ENCODE measurements at regions not wholly inside any gene's neighbourhood (a gene's known extent, or its start where the extent isn't known, plus 50 kb on each side); places are given as distances from the start of the nearest gene placed in this dataset.
"Not testable (repeated sequence)": the region's sequence is repeated elsewhere in the genome, so short reads cannot be mapped to it uniquely, and the experiment has no call there.

GRCh38 chr1:192884241-192884640, 75.4 kb downstream of the RGS2 start:
- no peaks in the 10 kb centered on the region for H3K27me3 ChIP-seq
- no peaks in the 10 kb centered on the region for H3K9me3 ChIP-seq
- no peak for TF ChIP-seq POLR2A (IDR thresholded peaks at IDR 0.05)
- TF ChIP-seq, protein P1, sequence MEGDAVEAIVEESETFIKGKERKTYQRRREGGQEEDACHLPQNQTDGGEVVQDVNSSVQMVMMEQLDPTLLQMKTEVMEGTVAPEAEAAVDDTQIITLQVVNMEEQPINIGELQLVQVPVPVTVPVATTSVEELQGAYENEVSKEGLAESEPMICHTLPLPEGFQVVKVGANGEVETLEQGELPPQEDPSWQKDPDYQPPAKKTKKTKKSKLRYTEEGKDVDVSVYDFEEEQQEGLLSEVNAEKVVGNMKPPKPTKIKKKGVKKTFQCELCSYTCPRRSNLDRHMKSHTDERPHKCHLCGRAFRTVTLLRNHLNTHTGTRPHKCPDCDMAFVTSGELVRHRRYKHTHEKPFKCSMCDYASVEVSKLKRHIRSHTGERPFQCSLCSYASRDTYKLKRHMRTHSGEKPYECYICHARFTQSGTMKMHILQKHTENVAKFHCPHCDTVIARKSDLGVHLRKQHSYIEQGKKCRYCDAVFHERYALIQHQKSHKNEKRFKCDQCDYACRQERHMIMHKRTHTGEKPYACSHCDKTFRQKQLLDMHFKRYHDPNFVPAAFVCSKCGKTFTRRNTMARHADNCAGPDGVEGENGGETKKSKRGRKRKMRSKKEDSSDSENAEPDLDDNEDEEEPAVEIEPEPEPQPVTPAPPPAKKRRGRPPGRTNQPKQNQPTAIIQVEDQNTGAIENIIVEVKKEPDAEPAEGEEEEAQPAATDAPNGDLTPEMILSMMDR (IDR thresholded peaks at IDR 0.05) = no peak
- no peak for TF ChIP-seq POLR2AphosphoS5 (IDR thresholded peaks at IDR 0.05)
- intact Hi-C loops (cut with DNase I; ENCODE audit: low total_unique reads) = no loop called here
- no peak overlapping the region for H3K4me3 ChIP-seq
- no peak for DNase-seq (ENCODE audit: low spot score in 2 of 2)
- H3K4me1 ChIP-seq = no peaks in the 10 kb centered on the region
- H3K27ac ChIP-seq = no peak overlapping the region
- no peaks in the 10 kb centered on the region for H3K36me3 ChIP-seq

DNA sequence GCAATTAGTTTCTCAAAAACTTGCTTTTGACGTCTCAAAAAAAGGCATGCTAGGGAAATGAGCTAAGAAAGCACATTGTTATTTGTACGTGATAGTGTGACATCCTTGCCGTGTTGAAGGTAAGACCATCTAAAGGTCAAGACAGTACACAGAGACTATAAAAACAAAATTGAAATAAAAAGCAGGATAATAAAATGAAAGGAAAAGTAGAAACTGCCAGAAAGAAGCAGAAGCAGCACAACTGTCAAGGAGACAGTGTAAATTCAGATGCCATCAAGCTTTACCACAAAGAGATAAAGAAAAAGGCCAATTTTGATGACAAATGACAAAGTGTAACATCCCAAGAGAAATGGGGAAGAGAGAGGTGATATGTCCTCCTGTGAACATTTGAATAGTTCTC, 76.5 kb downstream of the RGS2 start:
- DNase-seq (ENCODE audit: low spot score in 2 of 2); H3K4me3 ChIP-seq; H3K36me3 ChIP-seq; H3K27ac ChIP-seq; H3K4me1 ChIP-seq; intact Hi-C loops (cut with DNase I; ENCODE audit: low total_unique reads); H3K9me3 ChIP-seq; H3K27me3 ChIP-seq: not testable (repeated sequence)

DNA sequence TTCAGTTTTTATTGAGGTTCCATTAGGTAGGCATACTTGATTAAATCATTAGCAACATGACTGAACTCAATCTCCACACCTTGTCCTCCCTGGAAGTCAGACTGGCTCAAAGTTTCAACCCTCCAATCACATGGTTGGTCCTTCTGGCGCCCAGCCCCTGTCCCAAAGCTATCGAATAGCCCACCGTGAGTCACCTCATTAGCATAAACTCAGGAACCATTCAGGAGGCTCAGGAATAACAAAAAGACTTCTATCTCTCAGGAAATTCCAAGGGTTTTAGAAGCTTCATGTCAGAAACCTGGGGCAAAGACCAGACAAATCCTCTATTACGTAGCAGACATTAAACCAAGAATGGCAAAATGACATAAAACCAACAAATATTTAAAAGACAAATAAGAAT, 78.6 kb downstream of the RGS2 start:
- Histone ChIP-seq H3K9me3 (peaks cover 0 to 7% of the 10 kb centered on the region in 2 donors), H3K27ac (no peak overlapping the region), H3K4me1 (no peaks in the 10 kb centered on the region), H3K4me3 (no peak overlapping the region), H3K27me3 (no peaks in the 10 kb centered on the region), H3K36me3 (no peaks in the 10 kb centered on the region)
- intact Hi-C loops (cut with DNase I; ENCODE audit: low total_unique reads) = no loop called here
- DNase-seq (ENCODE audit: low spot score in 2 of 2) = no peak
- TF ChIP-seq POLR2A (IDR thresholded peaks at IDR 0.05) (no peak), POLR2AphosphoS5 (IDR thresholded peaks at IDR 0.05) (no peak)
- TF ChIP-seq, protein P1 (IDR thresholded peaks at IDR 0.05) = no peak

GRCh38 chr1:192888574-192888973, 79.7 kb downstream of the RGS2 start:
- no peak for DNase-seq (ENCODE audit: low spot score in 2 of 2)
- H3K4me3 ChIP-seq = no peak overlapping the region
- H3K36me3 ChIP-seq = no peaks in the 10 kb centered on the region
- TF ChIP-seq POLR2A (IDR thresholded peaks at IDR 0.05) (no peak), POLR2AphosphoS5 (IDR thresholded peaks at IDR 0.05) (no peak)
- TF ChIP-seq, protein P1 (IDR thresholded peaks at IDR 0.05) = no peak
- H3K27me3 ChIP-seq = no peaks in the 10 kb centered on the region
- peaks cover 0 to 7% of the 10 kb centered on the region in 2 donors for H3K9me3 ChIP-seq
- no peak overlapping the region for H3K27ac ChIP-seq
- H3K4me1 ChIP-seq = no peaks in the 10 kb centered on the region
- intact Hi-C loops (cut with DNase I; ENCODE audit: low total_unique reads) = no loop called here

DNA sequence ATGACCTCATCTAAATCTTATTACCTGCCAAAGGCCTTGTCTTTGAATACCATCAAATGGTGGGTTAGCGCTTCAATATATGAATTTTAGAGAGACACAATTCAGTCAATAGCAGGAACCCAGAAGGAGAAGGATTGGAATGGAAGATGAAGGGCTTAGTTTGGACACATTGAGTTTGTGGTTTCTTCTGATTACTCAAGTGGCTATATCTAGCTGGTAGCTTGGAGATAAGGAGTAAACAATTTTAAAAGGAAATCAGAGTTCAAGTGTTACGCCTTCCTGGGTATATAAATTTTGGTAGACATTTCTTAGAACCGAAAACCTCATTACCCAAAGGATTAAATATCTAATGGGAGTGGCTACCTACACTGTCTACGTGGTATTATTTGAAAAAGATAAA, 80.2 kb downstream of the RGS2 start:
- Histone ChIP-seq H3K27me3 (no peaks in the 10 kb centered on the region), H3K27ac (no peak overlapping the region), H3K9me3 (peaks cover 0 to 7% of the 10 kb centered on the region in 2 donors), H3K36me3 (no peaks in the 10 kb centered on the region), H3K4me1 (no peaks in the 10 kb centered on the region), H3K4me3 (no peak overlapping the region)
- no peak for DNase-seq (ENCODE audit: low spot score in 2 of 2)
- TF ChIP-seq, protein P1 (IDR thresholded peaks at IDR 0.05) = no peak
- no peak for TF ChIP-seq POLR2A (IDR thresholded peaks at IDR 0.05)
- TF ChIP-seq POLR2AphosphoS5 (IDR thresholded peaks at IDR 0.05) = no peak
- intact Hi-C loops (cut with DNase I; ENCODE audit: low total_unique reads) = no loop called here

GRCh38 chr1:192890134-192890533, 81.3 kb downstream of the RGS2 start:
- no peak overlapping the region for H3K27ac ChIP-seq
- intact Hi-C loops (cut with DNase I; ENCODE audit: low total_unique reads) = no loop called here
- no peaks in the 10 kb centered on the region for H3K36me3 ChIP-seq
- TF ChIP-seq POLR2A (IDR thresholded peaks at IDR 0.05) (no peak), POLR2AphosphoS5 (IDR thresholded peaks at IDR 0.05) (no peak)
- TF ChIP-seq, protein P1 (IDR thresholded peaks at IDR 0.05) = no peak
- H3K9me3 ChIP-seq = peaks cover 0 to 7% of the 10 kb centered on the region in 2 donors
- no peaks in the 10 kb centered on the region for H3K4me1 ChIP-seq
- H3K4me3 ChIP-seq = no peak overlapping the region
- DNase-seq (ENCODE audit: low spot score in 2 of 2) = no peak
- no peaks in the 10 kb centered on the region for H3K27me3 ChIP-seq

Measured in breast epithelium (tissue), 4 donors.